Activated CD4-positive, alpha-beta T cell treated with anti-CD3 and anti-CD28 coated beads, Interleukin-2, amount 50 U/mL, for 48 hours (primary cell): ENCODE measurements at regions not wholly inside any gene's neighbourhood (a gene's known extent, or its start where the extent isn't known, plus 50 kb on each side); places are given as distances from the start of the nearest gene placed in this dataset.
"Not testable (repeated sequence)": the region's sequence is repeated elsewhere in the genome, so short reads cannot be mapped to it uniquely, and the experiment has no call there.

ENCODE experiments used
- DNase-seq, 2 experiments: peaks; one replicate each; pipeline ENCODE4 v3.0.0-alpha.2; 2020

GRCh38 chr6:145086197-145086596 lies 649.1 kb downstream of the EPM2A start:
- no peak for DNase-seq

- no peak for DNase-seq
Observed at GRCh38 chr6:145087034-145087433, 648.3 kb downstream of the EPM2A start.

GRCh38 chr6:145090801-145091585 lies 644.3 kb downstream of the EPM2A start:
- no peak for DNase-seq

- no peak for DNase-seq
Observed at GRCh38 chr6:145091586-145092142, 643.7 kb downstream of the EPM2A start.

- no peak for DNase-seq
Observed at GRCh38 chr6:145092554-145092953, 642.8 kb downstream of the EPM2A start.

- no peak for DNase-seq
Observed at GRCh38 chr6:145093226-145093625, 642.1 kb downstream of the EPM2A start.

- no peak for DNase-seq
Observed at GRCh38 chr6:145096846-145097245, 638.5 kb downstream of the EPM2A start.

GRCh38 chr6:145098127-145098526 lies 637.2 kb downstream of the EPM2A start:
- not testable (repeated sequence) for DNase-seq

- no peak for DNase-seq
Observed at GRCh38 chr6:145099713-145100112, 635.6 kb downstream of the EPM2A start.

- DNase-seq = no peak
Observed at GRCh38 chr6:145110109-145110508, 625.2 kb downstream of the EPM2A start.

- not testable (repeated sequence) for DNase-seq
Observed at GRCh38 chr6:145111407-145111806, 623.9 kb downstream of the EPM2A start.

- DNase-seq = no peak
Observed at GRCh38 chr6:145112711-145113148, 622.6 kb downstream of the EPM2A start.

GRCh38 chr6:145115638-145116037 lies 619.7 kb downstream of the EPM2A start:
- no peak for DNase-seq

- no peak for DNase-seq
Observed at GRCh38 chr6:145116591-145117178, 618.6 kb downstream of the EPM2A start.

- no peak for DNase-seq
Observed at GRCh38 chr6:145118224-145118623, 617.1 kb downstream of the EPM2A start.

- DNase-seq = no peak
Observed at GRCh38 chr6:145119081-145119480, 616.2 kb downstream of the EPM2A start.

GRCh38 chr6:145132709-145133108 lies 602.6 kb downstream of the EPM2A start:
- no peak for DNase-seq

GRCh38 chr6:145135702-145136101 lies 599.6 kb downstream of the EPM2A start:
- no peak for DNase-seq

- no peak for DNase-seq
Observed at GRCh38 chr6:145137425-145137824, 597.9 kb downstream of the EPM2A start.

GRCh38 chr6:145138469-145139139 lies 596.7 kb downstream of the EPM2A start:
- DNase-seq = no peak

- DNase-seq = no peak
Observed at GRCh38 chr6:145139140-145139850, 596.0 kb downstream of the EPM2A start.

- DNase-seq = no peak
Observed at GRCh38 chr6:145139895-145140294, 595.4 kb downstream of the EPM2A start.

GRCh38 chr6:145141572-145141971 lies 593.7 kb downstream of the EPM2A start:
- no peak for DNase-seq
